ENCODE measurements at regions not wholly inside any gene's neighbourhood (a gene's known extent, or its start where the extent isn't known, plus 50 kb on each side); places are given as distances from the start of the nearest gene placed in this dataset.

- peaks cover 4% of the 10 kb centered on the region for H3K4me1 Mint-ChIP-seq (ENCODE audit: unreplicated experiment)
- H3K27me3 Mint-ChIP-seq (ENCODE audit: unreplicated experiment) = no peaks in the 10 kb centered on the region
- no peaks in the 10 kb centered on the region for H3K36me3 Mint-ChIP-seq (ENCODE audit: unreplicated experiment)
- TF ChIP-seq CTCF (IDR thresholded peaks at IDR 0.05) = no peak
- no peak overlapping the region for H3K27ac Mint-ChIP-seq (ENCODE audit: unreplicated experiment)
- no peaks in the 10 kb centered on the region for H3K9me3 Mint-ChIP-seq (ENCODE audit: unreplicated experiment)
- H3K4me3 Mint-ChIP-seq (ENCODE audit: unreplicated experiment) = no peak overlapping the region
- DNase-seq (ENCODE audit: extremely low spot score, unreplicated experiment) = no peak
These were observed 248.8 kb downstream of the IRS2 start for GRCh38 chr13:109537584-109537983.

- TF ChIP-seq CTCF (IDR thresholded peaks at IDR 0.05) = no peak
- DNase-seq (ENCODE audit: extremely low spot score, unreplicated experiment) = no peak
- Mint-ChIP-seq H3K9me3 (ENCODE audit: unreplicated experiment) (no peaks in the 10 kb centered on the region), H3K27me3 (ENCODE audit: unreplicated experiment) (no peaks in the 10 kb centered on the region), H3K4me3 (ENCODE audit: unreplicated experiment) (no peak overlapping the region), H3K4me1 (ENCODE audit: unreplicated experiment) (peaks cover 11% of the 10 kb centered on the region), H3K36me3 (ENCODE audit: unreplicated experiment) (no peaks in the 10 kb centered on the region), H3K27ac (ENCODE audit: unreplicated experiment) (no peak overlapping the region)
These were observed 253.0 kb downstream of the IRS2 start for GRCh38 chr13:109533350-109533749.

GRCh38 chr13:109529964-109530363, 256.4 kb downstream of the IRS2 start:
- Mint-ChIP-seq H3K4me1 (ENCODE audit: unreplicated experiment) (peaks cover 7% of the 10 kb centered on the region), H3K27ac (ENCODE audit: unreplicated experiment) (no peak overlapping the region), H3K36me3 (ENCODE audit: unreplicated experiment) (no peaks in the 10 kb centered on the region), H3K4me3 (ENCODE audit: unreplicated experiment) (no peak overlapping the region), H3K9me3 (ENCODE audit: unreplicated experiment) (no peaks in the 10 kb centered on the region), H3K27me3 (ENCODE audit: unreplicated experiment) (no peaks in the 10 kb centered on the region)
- TF ChIP-seq CTCF (IDR thresholded peaks at IDR 0.05) = no peak
- DNase-seq (ENCODE audit: extremely low spot score, unreplicated experiment) = no peak

GRCh38 chr13:109521719-109522118, 264.7 kb downstream of the IRS2 start:
- H3K9me3 Mint-ChIP-seq (ENCODE audit: unreplicated experiment) = no peaks in the 10 kb centered on the region
- no peaks in the 10 kb centered on the region for H3K27me3 Mint-ChIP-seq (ENCODE audit: unreplicated experiment)
- H3K36me3 Mint-ChIP-seq (ENCODE audit: unreplicated experiment) = no peaks in the 10 kb centered on the region
- H3K27ac Mint-ChIP-seq (ENCODE audit: unreplicated experiment) = no peak overlapping the region
- no peaks in the 10 kb centered on the region for H3K4me1 Mint-ChIP-seq (ENCODE audit: unreplicated experiment)
- TF ChIP-seq CTCF (IDR thresholded peaks at IDR 0.05) = no peak
- H3K4me3 Mint-ChIP-seq (ENCODE audit: unreplicated experiment) = no peak overlapping the region
- no peak for DNase-seq (ENCODE audit: extremely low spot score, unreplicated experiment)

GRCh38 chr13:109517517-109517916, 268.9 kb downstream of the IRS2 start:
- Mint-ChIP-seq H3K9me3 (ENCODE audit: unreplicated experiment) (no peaks in the 10 kb centered on the region), H3K4me3 (ENCODE audit: unreplicated experiment) (no peak overlapping the region), H3K27me3 (ENCODE audit: unreplicated experiment) (no peaks in the 10 kb centered on the region), H3K27ac (ENCODE audit: unreplicated experiment) (no peak overlapping the region), H3K36me3 (ENCODE audit: unreplicated experiment) (no peaks in the 10 kb centered on the region), H3K4me1 (ENCODE audit: unreplicated experiment) (peaks cover 7% of the 10 kb centered on the region)
- DNase-seq (ENCODE audit: extremely low spot score, unreplicated experiment) = no peak
- no peak for TF ChIP-seq CTCF (IDR thresholded peaks at IDR 0.05)
